ENCODE measurements at regions not wholly inside any gene's neighbourhood (a gene's known extent, or its start where the extent isn't known, plus 50 kb on each side); places are given as distances from the start of the nearest gene placed in this dataset.

GRCh38 chr7:96499532-96499931 is 177.6 kb upstream of the SLC25A13 start:
- TF ChIP-seq CTCF (IDR thresholded peaks at IDR 0.05), result no peak
- TF ChIP-seq POLR2AphosphoS5 (IDR thresholded peaks at IDR 0.05), result no peak
- no peak for TF ChIP-seq POLR2A (IDR thresholded peaks at IDR 0.05)

Measured in transverse colon (tissue), 4 donors.